ENCODE measurements at regions not wholly inside any gene's neighbourhood (a gene's known extent, or its start where the extent isn't known, plus 50 kb on each side); places are given as distances from the start of the nearest gene placed in this dataset.

DNA sequence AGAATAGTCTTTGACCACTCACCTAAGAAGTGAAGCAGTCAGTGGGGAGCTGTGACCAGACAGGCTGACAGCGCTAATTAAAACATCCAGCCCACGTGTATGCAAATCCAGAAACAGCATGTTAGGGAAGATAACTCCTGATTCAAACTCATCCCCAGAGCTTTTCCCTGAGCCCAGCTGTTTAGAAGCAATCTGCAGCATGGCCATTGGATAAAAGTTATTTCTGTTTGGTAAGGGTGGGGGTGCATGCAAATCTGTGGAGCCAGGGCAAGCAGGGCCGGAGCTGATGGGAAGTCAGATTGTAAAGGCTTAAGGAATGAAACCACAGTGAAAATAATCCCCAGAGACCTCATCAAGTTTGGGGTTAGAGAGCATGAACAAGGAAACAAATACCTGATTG is 247.9 kb upstream of the KIRREL3 start:
- Histone ChIP-seq H3K4me3 (no peak overlapping the region), H3K27me3 (replicated peaks in 1 of 2; ENCODE audit: control insufficient read depth in 2 of 2, insufficient read depth in 2 of 2, low read length in 1 of 2) (peaks cover 0 to 3% of the 10 kb centered on the region in 2 experiments; a peak in 2 of 4 replicates), H3K9me3 (replicated peaks; ENCODE audit: control insufficient read depth, insufficient read depth, low read length) (no peaks in the 10 kb centered on the region), H2AFZ (ENCODE audit: control insufficient read depth, low read depth, low read length) (no peak overlapping the region), H3K4me1 (ENCODE audit: control insufficient read depth, insufficient read depth, low read length) (no peaks in the 10 kb centered on the region), H3K27ac (ENCODE audit: control insufficient read depth, insufficient read depth) (no peak overlapping the region), H3K9ac (ENCODE audit: control insufficient read depth, insufficient read depth, low read length) (no peak overlapping the region), H3K4me2 (ENCODE audit: control insufficient read depth, insufficient read depth) (no peak overlapping the region), H3K36me3 (ENCODE audit: control insufficient read depth in 2 of 2, insufficient read depth in 2 of 2, low read length in 1 of 2) (no peaks in the 10 kb centered on the region), H3K79me2 (ENCODE audit: control insufficient read depth, insufficient read depth, low read length) (no peaks in the 10 kb centered on the region), H4K20me1 (ENCODE audit: control insufficient read depth, insufficient read depth) (no peaks in the 10 kb centered on the region)
- no peak for ATAC-seq
- intact Hi-C loops (cut with micrococcal nuclease; ENCODE audit: unreplicated experiment) = no loop called here
- FAIRE-seq = no peak
- in situ Hi-C loops (cut with MboI) = no loop called here
- ChIA-PET RAD21 (ENCODE audit: unreplicated experiment) (no interaction called here), SMC1A (ENCODE audit: uncharacterized antibody, unreplicated experiment) (no interaction called here), POLR2A (no interaction called here), CTCF (no interaction called here)
- no peak for TF ChIP-seq NFXL1 (IDR thresholded peaks at IDR 0.05; ENCODE audit: borderline replicate concordance)
- no peak for TF ChIP-seq HDAC6 (IDR thresholded peaks at IDR 0.05; ENCODE audit: unreplicated experiment)
- TF ChIP-seq NRF1 (conservative IDR thresholded peaks at IDR 0.05; ENCODE audit: low read depth, low read length) = no peak
- TF ChIP-seq TCF3 (IDR thresholded peaks at IDR 0.05; ENCODE audit: borderline replicate concordance, insufficient read depth, low read depth, low read length) = no peak
- TF ChIP-seq MAX (IDR thresholded peaks at IDR 0.05; ENCODE audit: low read depth, low read length) = no peak
- TF ChIP-seq NBN (IDR thresholded peaks at IDR 0.05) = no peak
- no peak for TF ChIP-seq SMARCA5 (IDR thresholded peaks at IDR 0.05)
- no peak for TF ChIP-seq TCF12 (IDR thresholded peaks at IDR 0.05; ENCODE audit: low read depth, low read length)
- no TSS peak for BruUV-seq (replicated peaks)
- no peak for DNase-seq (ENCODE audit: low read depth, low spot score)
- 4% methylated on average over 3 of the region's 3 CpGs for WGBS (ENCODE audit: insufficient coverage, insufficient replicate concordance, low lambda C conversion rate, missing lambda C conversion rate)

GRCh38 chr11:127247261-127247851 is 246.8 kb upstream of the KIRREL3 start:
- Histone ChIP-seq H3K4me2 (ENCODE audit: control insufficient read depth, insufficient read depth) (no peak overlapping the region), H3K9me3 (replicated peaks; ENCODE audit: control insufficient read depth, insufficient read depth, low read length) (no peaks in the 10 kb centered on the region), H4K20me1 (ENCODE audit: control insufficient read depth, insufficient read depth) (no peaks in the 10 kb centered on the region), H3K4me1 (ENCODE audit: control insufficient read depth, insufficient read depth, low read length) (no peaks in the 10 kb centered on the region), H3K9ac (ENCODE audit: control insufficient read depth, insufficient read depth, low read length) (no peak overlapping the region), H3K4me3 (no peak overlapping the region), H3K79me2 (ENCODE audit: control insufficient read depth, insufficient read depth, low read length) (no peaks in the 10 kb centered on the region), H3K27me3 (replicated peaks in 1 of 2; ENCODE audit: control insufficient read depth in 2 of 2, insufficient read depth in 2 of 2, low read length in 1 of 2) (no peaks in the 10 kb centered on the region; a peak in 2 of 4 replicates), H3K36me3 (ENCODE audit: control insufficient read depth in 2 of 2, insufficient read depth in 2 of 2, low read length in 1 of 2) (no peaks in the 10 kb centered on the region), H3K27ac (ENCODE audit: control insufficient read depth, insufficient read depth) (no peak overlapping the region), H2AFZ (ENCODE audit: control insufficient read depth, low read depth, low read length) (no peak overlapping the region)
- ChIA-PET POLR2A (no interaction called here), RAD21 (ENCODE audit: unreplicated experiment) (no interaction called here), SMC1A (ENCODE audit: uncharacterized antibody, unreplicated experiment) (no interaction called here), CTCF (no interaction called here)
- intact Hi-C loops (cut with micrococcal nuclease; ENCODE audit: unreplicated experiment) = no loop called here
- in situ Hi-C loops (cut with MboI) = no loop called here
- no TSS peak for BruUV-seq (replicated peaks)
- ATAC-seq (peak; percentile 24; the same call in 2 of the 3 replicates), DNase-seq (ENCODE audit: low read depth, low spot score) (no peak), FAIRE-seq (no peak)
- 6% methylated on average over 7 of the region's 7 CpGs for WGBS (ENCODE audit: insufficient coverage, insufficient replicate concordance, low lambda C conversion rate, missing lambda C conversion rate)
- TF ChIP-seq, protein P1, sequence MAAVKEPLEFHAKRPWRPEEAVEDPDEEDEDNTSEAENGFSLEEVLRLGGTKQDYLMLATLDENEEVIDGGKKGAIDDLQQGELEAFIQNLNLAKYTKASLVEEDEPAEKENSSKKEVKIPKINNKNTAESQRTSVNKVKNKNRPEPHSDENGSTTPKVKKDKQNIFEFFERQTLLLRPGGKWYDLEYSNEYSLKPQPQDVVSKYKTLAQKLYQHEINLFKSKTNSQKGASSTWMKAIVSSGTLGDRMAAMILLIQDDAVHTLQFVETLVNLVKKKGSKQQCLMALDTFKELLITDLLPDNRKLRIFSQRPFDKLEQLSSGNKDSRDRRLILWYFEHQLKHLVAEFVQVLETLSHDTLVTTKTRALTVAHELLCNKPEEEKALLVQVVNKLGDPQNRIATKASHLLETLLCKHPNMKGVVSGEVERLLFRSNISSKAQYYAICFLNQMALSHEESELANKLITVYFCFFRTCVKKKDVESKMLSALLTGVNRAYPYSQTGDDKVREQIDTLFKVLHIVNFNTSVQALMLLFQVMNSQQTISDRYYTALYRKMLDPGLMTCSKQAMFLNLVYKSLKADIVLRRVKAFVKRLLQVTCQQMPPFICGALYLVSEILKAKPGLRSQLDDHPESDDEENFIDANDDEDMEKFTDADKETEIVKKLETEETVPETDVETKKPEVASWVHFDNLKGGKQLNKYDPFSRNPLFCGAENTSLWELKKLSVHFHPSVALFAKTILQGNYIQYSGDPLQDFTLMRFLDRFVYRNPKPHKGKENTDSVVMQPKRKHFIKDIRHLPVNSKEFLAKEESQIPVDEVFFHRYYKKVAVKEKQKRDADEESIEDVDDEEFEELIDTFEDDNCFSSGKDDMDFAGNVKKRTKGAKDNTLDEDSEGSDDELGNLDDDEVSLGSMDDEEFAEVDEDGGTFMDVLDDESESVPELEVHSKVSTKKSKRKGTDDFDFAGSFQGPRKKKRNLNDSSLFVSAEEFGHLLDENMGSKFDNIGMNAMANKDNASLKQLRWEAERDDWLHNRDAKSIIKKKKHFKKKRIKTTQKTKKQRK (IDR thresholded peaks at IDR 0.05; ENCODE audit: low read depth, low read length) = no peak
- TF ChIP-seq STAT3 (IDR thresholded peaks at IDR 0.05; ENCODE audit: low read depth, low read length) (no peak), IKZF1 (conservative IDR thresholded peaks at IDR 0.05) (no peak), RB1 (IDR thresholded peaks at IDR 0.05; ENCODE audit: borderline replicate concordance) (no peak), TCF12 (IDR thresholded peaks at IDR 0.05; ENCODE audit: low read depth, low read length) (no peak), NFIC (IDR thresholded peaks at IDR 0.05; ENCODE audit: low read depth, low read length) (no peak)

Data from GM12878 (cell line).